Pancreas (tissue), 8 donors: ENCODE measurements at regions not wholly inside any gene's neighbourhood (a gene's known extent, or its start where the extent isn't known, plus 50 kb on each side); places are given as distances from the start of the nearest gene placed in this dataset.

Source experiments
- ATAC-seq, 4 donors: fragments of 200-7000 bp; cut with Tn5 transposase; one replicate each; pipeline versions ENCODE4 v1.8.0 to v1.9.1; 2020; ENCODE audit warnings: mild to moderate bottlenecking in 4 of 4, moderate library complexity in 4 of 4
- DNase-seq, 6 donors: peaks; one replicate each; pipeline ENCODE4 v3.0.0-alpha.2; 2020
- FAIRE-seq: peaks from 2 replicates; lab custom pipeline; 2012; peaks lifted over from hg19 to GRCh38; lab: Jason Lieb, UNC
- H3K27ac ChIP-seq, 4 donors: fragments of 200-600 bp; sonication (generic); 1 replicate in 3 of 4; 2 replicates in 1 of 4; pipeline versions ENCODE4 v1.5.0 to v1.8.0; 2020
- H3K27me3 ChIP-seq, 4 donors: fragments of 200-600 bp; one replicate each; pipeline ENCODE4 v1.8.0; 2021
- H3K36me3 ChIP-seq, 3 donors: fragments of 200-600 bp; sonication (generic) in 1 of 3; one replicate each; pipeline versions ENCODE4 v1.5.0 to v1.8.0; 2020 to 2021
- H3K4me1 ChIP-seq, 3 donors: fragments of 200-600 bp; one replicate each; pipeline ENCODE4 v1.8.0; 2021
- H3K4me3 ChIP-seq, 4 donors: fragments of 200-600 bp; sonication (generic) in 2 of 4; one replicate each; pipeline versions ENCODE4 v1.5.0 to v1.8.0; 2020 to 2021
- H3K9me3 ChIP-seq, 4 donors: fragments of 200-600 bp; one replicate each; pipeline ENCODE4 v1.8.0; 2021
- CTCF ChIP-seq, 4 donors: fragments of 200-600 bp; sonication (generic) in 3 of 4; IDR thresholded peaks; one replicate each; pipeline versions ENCODE4 v1.5.0 to v1.8.0; 2021; ENCODE audit warnings: antibody characterized with exemption in 4 of 4
- intact Hi-C, 3 donors: fragments of 100-400 bp; cut with DNase I; formaldehyde crosslinking; loops; one replicate each; pipeline versions ENCODE4 v1.11.1 to v1.14.2; 2022
- donor health status: DM: no; HTN: no; CAD: no; lungs with moderate emphysema.
- donor health status: DM: no; HTN: no; CAD: no.
- donor health status: control.
- donor health status: control.
- donor health status: DM: yes; HTN: yes; CAD: no.
- donor health status: DM: no; HTN: no; CAD: no.
- donor health status: DM: no; HTN: no; CAD: no.
- donor health status: DM: yes; HTN: yes; CAD: no.

DNA sequence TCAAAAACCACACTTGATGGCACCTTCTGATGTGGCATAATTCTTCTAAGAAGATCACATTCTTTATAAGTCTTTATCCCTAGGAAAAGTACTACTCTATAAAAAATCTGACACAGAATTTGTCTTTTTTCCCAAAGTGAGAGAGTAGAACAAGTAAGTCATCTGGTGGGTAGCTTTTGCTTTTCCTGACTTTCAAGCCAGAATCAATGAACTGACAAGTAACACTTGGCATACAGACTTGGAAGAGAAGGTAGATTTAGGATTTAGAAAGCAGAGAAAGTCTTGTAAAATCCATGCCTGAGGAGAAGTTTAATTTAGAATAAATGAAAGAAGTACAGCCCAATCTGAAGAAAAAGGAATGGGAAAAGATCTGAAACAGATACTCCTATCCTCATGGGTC, 66.6 kb upstream of the TUSC7 start:
- H3K4me1 ChIP-seq: no peaks in the 10 kb centered on the region
- H3K4me3 ChIP-seq: no peak overlapping the region
- no peaks in the 10 kb centered on the region for H3K36me3 ChIP-seq
- H3K27me3 ChIP-seq: peaks cover 0 to under 1% (median 0%) of the 10 kb centered on the region in 4 donors
- FAIRE-seq (no peak), DNase-seq (no peak), ATAC-seq (no peak)
- H3K9me3 ChIP-seq: no peaks in the 10 kb centered on the region
- TF ChIP-seq CTCF (IDR thresholded peaks at IDR 0.05): no peak
- H3K27ac ChIP-seq: no peak overlapping the region
- intact Hi-C loops: no loop called here

DNA sequence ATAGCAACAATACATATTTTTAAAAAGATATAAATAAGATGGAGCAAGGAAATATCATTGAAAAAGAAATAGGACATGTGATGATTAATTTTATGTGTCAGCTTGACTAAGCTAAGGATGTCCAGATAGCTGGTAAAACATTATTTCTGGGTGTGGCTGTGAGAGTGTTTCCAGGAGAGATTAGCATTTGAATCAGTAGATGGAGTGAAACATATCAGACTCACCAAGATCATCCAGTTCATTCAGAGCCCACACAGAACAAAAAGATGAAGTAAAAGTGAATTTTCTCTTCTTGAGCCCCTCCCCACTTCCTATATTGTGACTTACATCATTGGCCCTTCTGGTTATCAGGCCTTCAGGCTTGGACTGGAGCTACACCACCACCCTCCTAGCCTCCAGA, 61.6 kb upstream of the TUSC7 start:
- TF ChIP-seq CTCF (IDR thresholded peaks at IDR 0.05): no peak

More for the DNA sequence above, 61.6 kb upstream of the TUSC7 start:
- intact Hi-C loops: no loop called here
- Histone ChIP-seq H3K4me3 (no peak overlapping the region), H3K27me3 (peaks cover 0 to 4% (median 0%) of the 10 kb centered on the region in 4 donors), H3K4me1 (no peaks in the 10 kb centered on the region), H3K36me3 (no peaks in the 10 kb centered on the region), H3K9me3 (no peaks in the 10 kb centered on the region), H3K27ac (no peak overlapping the region)
- DNase-seq (no peak), FAIRE-seq (no peak), ATAC-seq (no peak)
